ENCODE measurements at regions not wholly inside any gene's neighbourhood (a gene's known extent, or its start where the extent isn't known, plus 50 kb on each side); places are given as distances from the start of the nearest gene placed in this dataset.

- TF ChIP-seq POLR2A (IDR thresholded peaks at IDR 0.05) (no peak), CTCF (IDR thresholded peaks at IDR 0.05) (no peak)
Measured at GRCh38 chr3:146750196-146750595, 145.1 kb upstream of the PLSCR5 start.

All from Peyer's patch (tissue), 4 donors.